H1 (cell line): ENCODE measurements at regions not wholly inside any gene's neighbourhood (a gene's known extent, or its start where the extent isn't known, plus 50 kb on each side); places are given as distances from the start of the nearest gene placed in this dataset.

Experiments
- CTCF ChIP-seq, 3 experiments: IDR thresholded peaks; 1 replicate in 2 of 3; 2 replicates in 1 of 3; pipeline versions ENCODE4 v1.5.1 to v1.6.1; 2011; ENCODE audit warnings: low read length in 3 of 3, mild to moderate bottlenecking in 3 of 3, inconsistent platforms in 2 of 3, low read depth in 1 of 3, moderate library complexity in 1 of 3; ENCODE audit not compliant: insufficient read depth in 1 of 3; ENCODE audit errors: control extremely low read depth in 1 of 3
- SAP30 ChIP-seq: fragments of 300-600 bp; sonication (generic); IDR thresholded peaks from 2 replicates; pipeline ENCODE4 v1.7.1; 2012; ENCODE audit warnings: low read length, moderate library complexity, mild to moderate bottlenecking, inconsistent platforms; ENCODE audit not compliant: insufficient read depth, insufficient replicate concordance

- TF ChIP-seq CTCF (IDR thresholded peaks at IDR 0.05; ENCODE audit: control extremely low read depth in 1 of 3, insufficient read depth in 1 of 3, low read depth in 1 of 3, low read length in 3 of 3) (no peak), SAP30 (no peak)
- TF ChIP-seq, all 59 proteins: peak for 0
These were observed 95.5 kb upstream of the AFDN start (continued) for GRCh38 chr6:167731216-167731615.
